HG02870 (cell line): ENCODE measurements at regions not wholly inside any gene's neighbourhood (a gene's known extent, or its start where the extent isn't known, plus 50 kb on each side); places are given as distances from the start of the nearest gene placed in this dataset.

Source experiments
- ATAC-seq: cut with Tn5 transposase; IDR thresholded peaks from one replicate; pipeline ENCODE4 v1.9.1; 2021; ENCODE audit warnings: mild to moderate bottlenecking, moderate library complexity; ENCODE audit not compliant: unreplicated experiment

DNA sequence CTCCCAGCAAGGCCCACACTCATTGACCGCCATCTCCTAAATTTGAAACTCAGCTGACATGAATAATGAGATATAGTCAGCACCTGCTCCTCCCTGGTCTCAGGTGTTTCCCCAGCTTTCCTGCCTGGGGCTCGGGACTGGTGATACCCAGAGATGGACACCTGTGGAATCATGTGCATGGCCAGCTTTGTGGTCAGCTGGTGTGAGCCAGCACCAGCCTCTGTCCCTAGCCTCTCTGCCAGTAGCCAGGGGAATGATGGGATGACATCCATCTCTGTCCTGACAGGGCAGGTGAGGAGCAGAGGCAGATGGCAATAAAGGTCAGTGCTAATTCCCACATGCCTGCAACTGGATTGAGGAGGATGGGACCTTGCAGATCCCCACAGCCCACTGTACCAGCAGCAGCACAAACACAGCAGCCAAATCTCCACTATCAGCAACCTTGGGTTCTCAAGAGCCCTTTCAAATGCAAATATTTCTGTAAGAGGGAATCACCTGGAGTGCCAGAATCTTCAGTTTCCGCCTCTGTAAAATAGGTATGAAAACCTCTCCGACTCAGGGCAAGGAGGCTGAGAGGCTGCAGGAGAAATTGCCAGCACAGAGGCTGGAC is 329.2 kb upstream of the ZMIZ1 start:
- no peak for ATAC-seq

DNA sequence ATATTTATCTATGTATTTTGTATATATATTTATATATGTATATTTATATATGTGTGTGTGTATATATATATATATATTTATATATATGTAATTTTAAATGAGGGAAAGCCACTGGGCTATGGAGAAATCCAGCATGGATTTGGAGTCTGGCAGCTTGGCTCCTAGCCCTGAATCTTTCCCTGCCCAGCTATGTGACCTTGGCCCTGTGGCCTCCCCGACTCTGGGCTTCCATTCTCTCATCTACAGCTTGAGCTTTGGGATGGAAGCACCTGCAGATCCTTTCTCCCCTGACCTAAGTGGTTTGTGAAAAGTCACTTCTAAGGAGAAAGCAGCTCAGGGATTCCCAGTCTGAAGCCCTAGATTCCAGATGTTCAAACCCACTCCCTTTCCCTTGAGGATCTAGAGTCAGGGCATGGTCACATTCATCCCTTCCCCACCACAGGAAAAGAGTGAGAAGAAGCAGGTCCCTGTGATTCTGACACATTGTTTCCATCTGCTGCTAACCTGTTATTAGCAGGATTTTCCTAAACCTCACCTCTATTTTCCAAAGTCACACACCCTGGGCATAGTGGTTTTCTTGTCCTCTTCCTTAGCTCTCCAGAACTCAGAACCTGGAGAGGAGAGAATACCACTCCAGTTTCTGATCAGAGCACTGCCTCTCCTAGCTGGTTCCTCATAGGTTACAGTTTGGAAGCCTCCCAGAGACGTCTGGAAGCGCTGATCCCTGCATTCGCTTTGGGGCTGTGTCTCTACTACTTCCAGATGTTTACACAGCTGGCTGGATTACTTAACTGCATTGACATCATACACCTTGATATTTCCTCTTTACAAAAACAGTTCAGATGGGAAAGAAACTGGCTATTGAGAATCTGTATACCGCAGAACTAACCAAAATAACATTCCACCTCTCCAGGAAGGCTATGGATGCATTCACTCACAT is 327.5 kb upstream of the ZMIZ1 start:
- ATAC-seq = no peak

DNA sequence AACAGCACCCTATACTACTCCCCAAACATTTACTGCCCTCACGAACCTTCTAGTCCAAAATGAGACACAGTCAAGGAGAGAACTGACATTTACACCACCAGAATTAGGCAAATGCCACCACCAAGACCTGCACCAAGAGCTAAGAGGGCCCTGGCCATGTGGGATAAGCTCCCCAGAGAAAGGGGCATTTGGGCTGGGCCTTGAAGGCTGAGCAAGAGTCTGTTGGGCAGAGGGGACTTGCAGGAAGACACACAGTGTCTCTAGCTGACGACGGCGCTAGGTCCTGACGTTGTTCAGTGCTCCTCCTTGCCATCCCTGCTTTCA is 326.4 kb upstream of the ZMIZ1 start:
- no peak for ATAC-seq

DNA sequence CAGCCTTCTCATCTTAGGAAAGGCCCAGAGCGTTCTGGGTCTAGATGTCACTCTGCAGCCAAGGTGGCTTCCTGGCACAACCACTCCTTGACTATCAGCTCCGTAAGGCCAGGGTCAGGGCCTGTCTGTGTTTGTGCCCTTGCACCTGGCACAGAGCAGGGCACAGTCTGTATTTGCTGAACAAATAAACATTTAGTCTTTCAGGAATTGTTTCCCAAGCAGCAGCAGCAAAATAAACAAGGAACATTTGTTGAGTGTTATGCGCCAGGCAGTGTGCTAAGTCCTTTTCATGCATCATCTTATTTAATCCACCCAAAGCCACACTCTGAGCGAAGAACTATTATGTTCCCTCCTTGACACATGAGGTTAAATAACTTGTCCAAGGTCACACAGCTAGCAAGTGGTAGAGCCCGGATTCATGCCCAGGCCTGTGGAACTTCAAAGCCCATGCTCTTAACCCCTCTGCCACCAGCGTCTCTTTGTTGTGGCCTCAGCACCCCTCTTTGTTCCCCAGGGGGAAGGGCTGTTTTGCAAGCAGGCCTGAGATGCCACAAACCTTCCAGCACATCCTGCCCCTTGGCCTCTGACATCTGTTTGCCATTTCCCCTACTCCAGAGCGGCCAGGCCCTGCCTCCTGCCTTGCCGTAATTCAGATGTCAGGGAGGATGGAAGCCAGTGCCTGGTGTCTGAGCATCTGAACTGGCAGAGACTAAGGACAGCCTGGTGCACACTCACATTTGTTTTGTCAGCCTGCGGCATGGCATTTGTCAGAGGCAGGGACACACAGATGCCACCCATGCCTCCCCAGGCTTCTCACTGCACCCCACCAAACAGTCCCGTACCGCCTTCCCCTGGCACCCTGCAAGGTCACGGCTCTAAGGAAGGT is 325.8 kb upstream of the ZMIZ1 start:
- no peak for ATAC-seq

DNA sequence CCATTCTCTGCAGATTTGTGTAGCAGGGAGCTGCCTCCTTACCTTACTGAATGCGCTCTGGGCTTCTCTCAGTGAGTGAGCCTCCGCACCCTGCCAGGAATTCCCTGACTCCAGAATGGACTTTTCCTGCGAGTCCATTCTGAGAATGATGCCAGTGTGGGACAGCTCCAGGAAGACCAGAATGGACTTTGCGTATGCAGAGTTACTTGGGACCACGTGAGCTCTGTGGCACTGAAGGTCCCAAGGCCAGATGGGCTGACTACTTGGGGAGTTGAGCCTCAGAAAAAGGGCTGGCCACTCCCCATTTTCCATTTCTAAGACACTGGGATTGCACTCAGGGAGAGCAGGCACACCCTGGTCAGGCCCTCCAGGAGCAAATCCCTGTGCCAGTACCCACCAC is 324.7 kb upstream of the ZMIZ1 start:
- no peak for ATAC-seq

DNA sequence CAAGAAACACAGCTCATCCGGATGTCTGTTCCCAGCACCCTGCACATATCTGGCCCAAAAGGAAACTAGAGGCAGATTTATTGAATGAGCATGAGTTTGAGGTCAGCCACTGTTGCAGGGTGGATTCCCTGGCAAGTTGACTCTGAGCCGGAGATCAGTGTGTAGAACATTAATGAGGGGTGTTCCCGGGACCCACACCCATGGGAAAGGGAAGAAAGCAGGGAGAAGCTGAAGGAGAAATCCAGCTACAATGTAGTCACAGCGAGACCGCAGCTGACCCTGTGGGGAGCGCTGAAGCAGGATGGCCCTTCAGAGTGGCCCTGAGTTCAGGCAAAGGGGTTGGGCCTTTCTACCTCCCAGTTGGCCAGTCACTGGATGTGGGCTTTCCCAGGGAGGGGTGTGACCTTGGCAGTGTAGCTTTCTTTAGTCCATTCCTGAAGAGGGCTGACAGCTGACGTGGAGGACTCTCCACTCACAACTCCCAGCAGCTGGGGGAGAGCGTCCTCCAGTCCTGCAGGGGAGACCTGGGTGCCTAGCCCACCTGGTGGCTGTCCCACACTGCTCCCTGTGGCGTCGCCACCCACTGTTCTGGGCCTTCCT is 324.2 kb upstream of the ZMIZ1 start:
- no peak for ATAC-seq

DNA sequence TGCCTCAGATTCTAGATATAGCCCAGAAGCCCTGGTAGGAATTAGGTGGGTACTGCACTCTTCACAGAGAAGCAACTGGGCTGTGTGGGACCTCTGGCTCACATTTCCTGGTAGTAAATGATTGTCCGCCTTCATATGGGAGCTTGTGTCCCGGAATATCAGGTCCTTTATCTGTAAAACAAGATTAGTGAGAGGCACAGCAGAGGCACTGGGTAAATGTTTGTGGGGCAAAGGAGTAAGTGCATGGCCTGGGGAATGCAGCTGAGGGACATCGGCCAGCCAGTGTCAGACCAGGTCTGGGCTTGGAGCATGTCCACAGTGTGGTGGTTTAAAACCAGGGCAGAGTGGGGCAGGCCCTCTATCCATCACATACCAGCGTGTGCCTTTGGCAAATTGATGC is 323.3 kb upstream of the ZMIZ1 start:
- no peak for ATAC-seq

DNA sequence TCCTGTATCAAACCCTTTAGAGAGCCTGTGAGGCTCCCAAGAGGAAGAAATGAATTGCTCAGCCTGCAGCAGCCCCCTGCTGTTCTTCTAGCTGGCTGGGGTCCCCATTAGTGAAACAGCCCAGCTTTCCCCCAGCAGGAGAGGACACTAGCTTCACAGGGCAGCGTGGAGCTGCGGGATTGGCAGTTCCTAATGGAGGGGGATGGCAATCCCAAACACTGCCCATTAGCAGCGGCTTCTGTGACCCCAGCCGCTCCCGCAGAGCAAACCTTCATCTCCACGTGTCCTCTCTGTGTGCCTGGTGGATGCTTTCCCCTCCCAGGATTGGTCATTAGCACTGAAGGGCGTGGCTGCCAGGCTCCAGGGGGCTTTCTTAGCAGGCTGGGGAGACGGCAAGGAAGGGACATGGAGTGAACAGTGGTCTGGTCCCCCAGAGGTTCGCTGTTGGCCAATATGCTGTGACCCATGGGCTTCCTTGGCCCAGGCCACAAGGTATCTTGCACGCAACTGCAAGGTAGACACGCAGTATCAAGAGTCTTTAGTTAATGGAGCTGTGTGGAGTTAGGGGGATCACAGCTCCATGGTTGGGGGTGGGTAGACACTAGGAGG is 322.5 kb upstream of the ZMIZ1 start:
- ATAC-seq = no peak

DNA sequence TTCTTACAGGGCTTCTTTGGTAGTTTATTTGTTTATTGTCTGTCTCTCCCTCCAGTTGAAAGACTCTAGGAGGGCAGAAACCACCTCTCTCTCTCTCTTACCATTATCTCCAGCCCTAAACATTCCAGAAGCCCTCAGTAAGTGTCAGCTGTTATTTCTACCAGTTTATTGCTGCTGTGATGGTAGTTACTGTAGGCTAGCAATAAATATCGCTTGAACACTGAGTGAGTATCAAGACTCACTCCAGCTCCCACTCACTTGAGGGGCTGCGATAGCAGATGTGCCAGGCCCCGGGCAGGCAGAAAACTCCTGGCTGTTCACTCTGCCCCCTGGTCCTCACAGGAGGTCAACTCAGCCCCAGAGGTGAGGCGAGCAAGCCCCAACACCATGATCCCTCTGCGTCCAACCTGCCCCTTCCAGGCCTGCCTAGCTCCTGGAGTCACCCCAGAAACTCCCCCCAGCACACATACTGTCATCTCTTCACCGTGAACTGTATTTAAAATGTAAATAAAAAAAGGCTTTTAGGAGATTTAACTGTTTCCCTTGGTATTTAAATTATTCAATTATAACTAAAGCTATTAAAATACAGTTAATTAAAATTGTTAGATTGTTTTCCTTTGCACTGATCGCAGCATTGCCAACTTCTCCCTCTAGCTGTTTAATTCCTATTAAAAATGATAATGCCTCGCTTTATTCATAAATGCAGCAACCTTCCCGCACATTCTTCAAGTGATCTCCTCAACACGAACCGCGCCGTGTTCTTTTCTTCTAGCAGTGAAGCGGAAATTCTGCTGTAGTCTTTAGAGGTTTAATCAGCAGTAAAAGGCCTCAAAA is 321.1 kb upstream of the ZMIZ1 start:
- ATAC-seq = no peak

DNA sequence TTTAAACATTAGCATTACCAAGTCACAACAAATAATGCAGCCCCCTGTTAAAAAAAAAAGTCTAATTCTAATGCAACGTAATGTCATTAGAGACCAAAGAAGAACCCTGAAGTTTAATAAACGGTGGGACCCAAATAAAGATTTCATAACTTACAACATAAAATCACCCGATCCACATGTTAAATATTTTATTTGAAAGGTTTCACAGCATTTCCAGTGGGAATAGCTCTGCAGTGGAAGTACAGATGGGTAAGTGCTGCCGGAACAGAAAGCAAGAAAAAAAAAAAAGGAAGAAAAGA is 320.6 kb upstream of the ZMIZ1 start:
- no peak for ATAC-seq

DNA sequence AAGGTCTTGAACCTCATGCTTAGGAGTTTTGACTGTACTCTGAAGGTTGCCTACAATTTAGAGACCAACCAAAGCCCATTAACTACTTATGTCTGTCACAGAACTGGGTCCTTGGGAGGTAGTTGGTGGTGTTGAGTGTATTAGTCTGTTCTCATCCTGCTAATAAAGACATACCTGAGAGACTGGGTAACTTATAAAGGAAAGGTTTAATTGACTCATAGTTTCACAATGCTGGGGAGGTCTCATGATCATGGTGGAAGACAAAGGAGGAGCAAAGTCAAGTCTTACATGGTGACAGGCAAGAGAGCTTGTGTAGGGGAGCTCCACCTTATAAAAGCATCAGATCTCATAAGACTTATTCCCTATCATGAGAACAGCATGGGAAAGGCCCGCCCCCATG is 319.6 kb upstream of the ZMIZ1 start:
- no peak for ATAC-seq

DNA sequence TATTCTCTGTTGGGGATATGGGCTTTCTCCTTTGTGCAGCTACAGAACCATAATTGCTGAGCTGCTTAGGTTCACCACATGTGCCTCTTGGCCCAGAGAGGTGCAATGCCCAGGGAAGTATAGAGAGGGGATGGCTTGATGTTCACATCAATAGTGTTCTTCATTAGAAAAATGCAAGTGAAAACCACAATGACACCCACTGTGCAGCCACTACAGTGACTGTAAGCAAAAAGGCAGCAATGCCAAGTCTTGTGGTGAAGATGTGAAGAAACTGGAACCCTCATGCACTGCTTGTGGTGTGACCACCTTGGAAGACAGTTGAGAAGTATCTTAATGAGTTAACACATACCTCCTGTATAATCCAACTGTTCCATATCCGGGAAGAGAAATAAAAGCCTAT is 318.9 kb upstream of the ZMIZ1 start:
- no peak for ATAC-seq

DNA sequence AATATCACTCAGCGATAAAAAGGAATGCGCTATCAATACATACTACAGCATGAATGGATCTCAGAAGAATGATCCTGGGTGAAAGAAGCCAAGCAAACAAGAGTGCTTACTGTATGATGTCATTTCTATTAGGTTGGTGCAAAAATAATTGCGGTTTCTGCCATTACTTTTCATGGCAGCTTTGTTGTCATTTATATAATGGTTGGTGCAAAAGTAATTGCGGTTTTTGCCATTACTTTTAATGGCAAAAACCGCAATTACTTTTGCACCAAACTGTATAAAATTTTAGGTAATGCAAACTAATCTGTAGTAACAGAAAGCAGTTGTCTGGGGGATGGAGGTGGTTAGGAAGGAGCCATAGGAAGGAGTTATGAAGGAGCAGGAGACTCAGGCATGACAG is 318.3 kb upstream of the ZMIZ1 start:
- ATAC-seq = no peak

DNA sequence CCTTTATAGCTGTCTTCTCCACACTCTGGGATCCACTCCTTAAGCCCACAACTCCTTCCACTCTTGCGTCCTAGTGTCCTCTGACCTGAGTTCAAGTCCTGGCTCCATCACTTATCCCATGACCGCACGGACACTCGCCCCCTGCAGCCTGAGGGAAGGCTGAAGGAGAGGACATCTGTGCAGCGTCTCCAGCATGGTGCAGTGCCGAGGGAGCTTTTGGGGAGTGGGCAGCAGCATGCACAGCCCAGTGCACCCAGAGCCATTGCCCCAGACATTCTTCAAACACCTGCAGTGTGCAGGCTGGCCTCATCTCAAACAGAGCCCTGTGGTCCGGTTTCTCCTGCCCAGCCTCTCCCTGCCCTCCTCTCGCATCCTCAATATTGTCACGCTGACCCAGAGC is 317.1 kb upstream of the ZMIZ1 start:
- no peak for ATAC-seq

DNA sequence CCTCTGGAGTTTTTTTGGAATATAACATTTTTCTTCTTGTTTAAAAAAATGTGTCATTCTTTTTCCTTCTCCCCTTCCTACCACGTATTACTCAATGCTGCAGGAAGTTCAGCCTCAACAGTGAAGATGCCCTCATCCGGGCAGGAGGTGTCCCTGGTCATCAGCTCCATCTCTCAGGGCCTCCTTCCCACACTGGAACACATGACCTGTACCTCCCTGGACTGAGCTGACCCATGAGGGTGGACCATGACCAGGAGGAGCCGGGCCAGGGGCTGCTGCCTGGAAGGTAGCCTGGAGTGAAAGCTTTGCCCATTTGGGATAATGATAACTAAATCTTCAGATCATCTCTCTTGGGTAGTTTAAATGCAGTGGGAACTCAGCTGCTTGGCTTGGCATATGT is 316.5 kb upstream of the ZMIZ1 start:
- no peak for ATAC-seq

DNA sequence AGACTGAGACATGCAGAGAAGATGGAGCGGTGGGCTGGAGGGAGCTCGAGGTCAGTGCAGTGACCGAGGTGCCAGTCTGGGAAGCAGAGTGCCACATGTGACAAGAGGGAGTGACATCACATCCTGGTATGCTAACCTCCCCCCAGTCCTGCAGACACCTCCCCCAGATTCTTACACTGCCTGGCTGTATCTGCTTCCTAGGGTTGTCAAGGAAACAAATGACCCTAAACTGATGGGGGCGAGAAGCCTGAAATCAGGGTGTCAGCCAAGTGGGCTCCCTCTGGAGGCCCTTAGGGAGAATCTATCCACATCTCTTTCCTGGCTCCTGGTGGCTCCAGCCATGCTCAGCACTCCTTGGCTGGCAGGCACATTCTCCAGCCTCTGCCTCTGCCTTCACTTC is 316.1 kb upstream of the ZMIZ1 start:
- no peak for ATAC-seq

DNA sequence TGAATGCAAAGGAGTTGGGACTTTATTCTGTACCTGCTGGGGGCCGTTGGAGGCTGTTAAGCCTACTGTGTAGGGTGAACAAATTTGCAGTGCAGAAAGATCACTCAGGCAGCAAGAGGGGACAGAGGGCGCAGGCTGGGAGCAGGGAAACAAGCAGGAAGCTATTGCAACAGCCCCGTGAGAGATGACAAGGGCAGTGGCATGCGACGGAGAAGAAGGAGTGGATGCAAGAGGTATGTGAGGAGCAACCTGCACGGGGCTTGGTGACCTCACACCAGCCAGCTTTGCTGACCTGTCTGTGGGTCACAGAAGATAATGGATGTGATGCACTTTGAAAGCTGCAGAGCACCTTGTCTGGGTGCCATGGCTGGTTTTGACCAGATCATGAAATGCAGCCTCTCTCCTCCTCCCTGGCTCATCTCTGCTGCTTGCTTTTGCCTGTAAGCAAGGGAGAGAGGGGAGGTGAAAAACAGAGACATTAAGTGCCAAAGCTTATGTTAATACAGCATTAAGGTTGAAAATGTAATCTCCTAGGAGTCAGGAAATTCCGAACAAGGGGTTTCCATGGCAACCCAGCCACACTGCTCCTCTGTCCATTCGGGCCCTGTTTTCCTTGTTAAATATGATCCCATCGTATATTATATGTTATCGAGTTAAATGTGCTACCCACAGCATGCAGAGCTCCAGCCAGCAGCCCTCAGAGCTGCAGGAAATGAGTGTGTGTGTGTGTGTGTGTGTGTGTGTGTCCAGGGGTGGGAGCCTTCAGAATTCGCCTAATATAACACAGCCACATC is 314.3 kb upstream of the ZMIZ1 start:
- ATAC-seq = no peak

DNA sequence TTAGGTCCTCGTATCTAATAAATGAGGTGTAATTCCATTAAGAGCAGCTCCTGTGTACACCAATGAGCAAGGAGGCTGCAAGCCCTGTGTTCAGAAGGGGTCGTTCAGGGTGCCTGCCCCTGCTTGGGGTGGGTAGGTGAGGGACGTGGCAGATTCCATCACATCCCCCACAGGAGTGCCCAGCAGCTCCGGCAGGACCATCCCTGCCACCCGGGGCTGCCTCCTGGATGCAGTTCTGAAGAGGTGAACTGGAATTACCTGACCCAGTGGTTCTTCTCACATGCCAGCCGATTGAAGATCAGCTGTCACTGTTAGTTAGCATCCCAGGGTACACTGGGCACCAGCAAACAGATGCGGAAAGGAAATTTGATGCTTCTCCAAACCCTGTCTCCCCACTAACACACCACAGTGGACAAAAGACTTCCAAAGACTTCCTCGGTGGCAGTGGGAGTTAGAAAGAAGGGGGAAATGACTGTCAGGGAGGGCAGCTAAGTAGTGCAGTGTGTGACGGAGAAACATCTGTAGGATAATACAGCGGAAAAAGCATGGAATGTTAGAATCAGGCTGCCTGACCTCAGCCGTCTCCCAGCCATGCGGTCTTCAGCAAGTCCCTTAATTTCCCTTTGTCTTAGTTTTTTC is 313.6 kb upstream of the ZMIZ1 start:
- ATAC-seq = no peak

DNA sequence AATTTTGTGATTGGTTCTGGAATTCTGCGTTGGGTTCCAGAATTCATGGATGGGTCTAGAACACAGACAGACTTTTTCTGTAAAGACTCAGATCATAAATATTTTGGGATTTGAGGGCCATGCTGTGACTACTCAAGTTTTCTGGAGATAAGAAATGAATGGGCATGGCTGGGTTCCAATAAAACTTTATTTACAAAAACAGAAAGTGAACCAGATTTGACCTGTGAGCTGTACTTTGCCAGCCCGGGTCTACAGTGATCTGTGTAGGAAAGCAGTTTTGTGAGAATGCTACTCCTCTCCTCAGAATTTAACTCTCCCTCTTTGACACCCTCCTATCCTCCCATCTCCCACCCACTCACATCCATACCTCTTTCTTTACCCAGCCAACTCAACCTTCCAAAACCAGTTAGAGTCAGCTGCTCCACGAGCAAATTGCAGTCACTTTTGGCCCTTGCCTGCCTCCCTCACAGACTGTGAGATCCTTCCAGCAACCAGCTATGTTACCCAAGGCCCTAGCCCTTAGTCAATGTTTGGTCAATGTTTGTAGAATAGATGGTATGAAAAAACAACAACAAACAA is 312.8 kb upstream of the ZMIZ1 start:
- no peak for ATAC-seq
